ENCODE measurements at regions not wholly inside any gene's neighbourhood (a gene's known extent, or its start where the extent isn't known, plus 50 kb on each side); places are given as distances from the start of the nearest gene placed in this dataset.
"Not testable (repeated sequence)": the region's sequence is repeated elsewhere in the genome, so short reads cannot be mapped to it uniquely, and the experiment has no call there.

DNA sequence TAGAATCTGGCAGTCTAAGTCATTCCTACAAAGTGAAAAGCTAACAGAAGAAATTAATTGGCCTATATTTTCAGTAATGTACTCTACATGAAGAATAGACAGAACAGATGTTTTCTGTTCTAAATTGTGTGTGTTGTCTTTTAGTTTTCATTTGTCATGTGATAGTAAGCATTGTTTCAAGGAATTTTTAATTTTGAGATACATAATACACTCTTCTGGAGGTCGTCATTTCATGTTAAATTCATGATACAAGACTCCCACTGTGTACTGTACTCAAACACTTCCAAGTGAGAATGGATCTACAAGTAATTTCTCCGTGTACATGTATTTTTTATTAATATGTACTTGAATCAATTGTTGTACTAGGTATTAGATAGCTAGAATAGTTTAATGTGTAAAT is 1522.9 kb downstream of the MAT2B start:
- TF ChIP-seq, protein P1, sequence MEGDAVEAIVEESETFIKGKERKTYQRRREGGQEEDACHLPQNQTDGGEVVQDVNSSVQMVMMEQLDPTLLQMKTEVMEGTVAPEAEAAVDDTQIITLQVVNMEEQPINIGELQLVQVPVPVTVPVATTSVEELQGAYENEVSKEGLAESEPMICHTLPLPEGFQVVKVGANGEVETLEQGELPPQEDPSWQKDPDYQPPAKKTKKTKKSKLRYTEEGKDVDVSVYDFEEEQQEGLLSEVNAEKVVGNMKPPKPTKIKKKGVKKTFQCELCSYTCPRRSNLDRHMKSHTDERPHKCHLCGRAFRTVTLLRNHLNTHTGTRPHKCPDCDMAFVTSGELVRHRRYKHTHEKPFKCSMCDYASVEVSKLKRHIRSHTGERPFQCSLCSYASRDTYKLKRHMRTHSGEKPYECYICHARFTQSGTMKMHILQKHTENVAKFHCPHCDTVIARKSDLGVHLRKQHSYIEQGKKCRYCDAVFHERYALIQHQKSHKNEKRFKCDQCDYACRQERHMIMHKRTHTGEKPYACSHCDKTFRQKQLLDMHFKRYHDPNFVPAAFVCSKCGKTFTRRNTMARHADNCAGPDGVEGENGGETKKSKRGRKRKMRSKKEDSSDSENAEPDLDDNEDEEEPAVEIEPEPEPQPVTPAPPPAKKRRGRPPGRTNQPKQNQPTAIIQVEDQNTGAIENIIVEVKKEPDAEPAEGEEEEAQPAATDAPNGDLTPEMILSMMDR (IDR thresholded peaks at IDR 0.05; ENCODE audit: insufficient read depth, low read length), result no peak
- no peak overlapping the region for H3K4me3 ChIP-seq (ENCODE audit: low read depth, low read length)
- no peak for DNase-seq (ENCODE audit: low read depth)

DNA sequence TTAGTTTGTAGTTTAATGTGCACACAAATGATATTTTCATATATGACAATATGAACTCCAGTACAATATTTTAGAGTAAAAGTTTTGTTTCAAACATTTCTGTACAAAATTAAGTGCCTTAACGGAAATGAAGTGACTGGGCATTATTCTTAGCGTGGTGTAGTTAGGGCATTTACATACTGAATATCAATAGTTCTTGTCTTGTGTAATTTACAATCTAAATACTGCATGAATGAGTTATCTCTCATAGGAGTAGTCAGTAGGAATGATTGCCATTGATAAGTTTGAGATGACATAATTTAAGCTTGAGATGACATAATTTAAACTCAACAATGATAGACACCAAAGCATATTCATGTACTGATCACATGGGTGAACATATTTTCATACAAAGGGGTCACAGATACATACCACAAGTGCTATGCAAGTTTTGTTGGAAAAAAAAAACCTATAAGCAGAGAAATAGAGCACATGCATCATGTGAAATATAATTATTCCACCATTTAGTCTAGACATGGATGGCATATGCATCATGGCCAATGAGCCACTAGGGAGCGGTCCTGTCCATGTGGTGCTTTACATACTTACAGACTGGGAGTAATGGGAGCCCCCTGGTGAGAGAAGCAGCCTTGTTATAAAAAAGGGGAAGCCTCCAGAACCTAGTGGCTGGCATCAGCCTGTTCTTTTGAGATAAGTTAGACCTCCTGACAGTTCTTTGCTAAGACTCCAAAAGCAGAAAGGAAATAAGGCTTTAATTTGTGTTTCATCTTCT is 1523.9 kb downstream of the MAT2B start:
- no peak for DNase-seq (ENCODE audit: low read depth)

DNA sequence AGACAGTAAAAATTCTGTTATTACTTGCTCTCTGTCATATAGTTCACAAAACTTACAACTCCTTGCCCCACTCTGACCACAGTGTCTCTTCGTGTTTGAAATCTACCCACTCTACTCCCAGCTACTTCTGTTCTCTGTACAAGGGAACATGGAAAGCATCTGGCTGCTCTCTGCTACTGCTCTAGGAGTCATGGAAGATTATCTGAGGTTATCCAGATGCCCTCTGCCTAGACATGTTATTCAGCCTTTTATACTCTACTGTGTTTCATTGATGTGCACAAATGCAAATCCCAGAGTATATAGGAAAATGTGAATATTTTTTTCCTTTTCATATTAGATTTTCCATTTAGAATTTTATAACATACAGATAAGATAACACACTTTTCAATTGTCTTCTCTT is 1525.6 kb downstream of the MAT2B start:
- no peak for DNase-seq (ENCODE audit: low read depth)

More for the DNA sequence above, 1523.9 kb downstream of the MAT2B start:
- H3K4me3 ChIP-seq (ENCODE audit: low read depth, low read length), result no peak overlapping the region
- TF ChIP-seq, protein P1 (IDR thresholded peaks at IDR 0.05; ENCODE audit: insufficient read depth, low read length), result no peak

DNA sequence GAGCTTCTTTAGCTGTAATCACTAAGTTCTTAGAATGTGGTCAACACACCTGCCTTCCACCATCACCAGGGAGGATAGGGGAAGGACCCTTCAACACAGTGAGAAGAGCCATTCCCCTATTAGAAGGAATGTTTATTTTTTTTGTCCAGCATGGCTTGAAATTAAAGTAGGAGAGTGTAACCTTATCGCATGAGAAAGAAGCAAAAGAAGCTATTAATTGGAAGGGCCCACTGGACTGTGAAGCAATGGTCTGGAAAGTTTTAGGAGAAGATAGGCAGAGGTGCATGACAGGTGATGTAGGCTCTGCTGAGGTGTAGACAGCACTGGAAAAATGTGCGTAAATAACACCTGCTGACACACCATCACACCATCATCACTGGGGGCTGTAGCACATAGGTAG is 1526.0 kb downstream of the MAT2B start:
- TF ChIP-seq, protein P1 (IDR thresholded peaks at IDR 0.05; ENCODE audit: insufficient read depth, low read length), result no peak
- DNase-seq (ENCODE audit: low read depth), result no peak
- H3K4me3 ChIP-seq (ENCODE audit: low read depth, low read length), result no peak overlapping the region

More for the DNA sequence above, 1525.6 kb downstream of the MAT2B start:
- TF ChIP-seq, protein P1 (IDR thresholded peaks at IDR 0.05; ENCODE audit: insufficient read depth, low read length), result no peak
- H3K4me3 ChIP-seq (ENCODE audit: low read depth, low read length), result no peak overlapping the region

DNA sequence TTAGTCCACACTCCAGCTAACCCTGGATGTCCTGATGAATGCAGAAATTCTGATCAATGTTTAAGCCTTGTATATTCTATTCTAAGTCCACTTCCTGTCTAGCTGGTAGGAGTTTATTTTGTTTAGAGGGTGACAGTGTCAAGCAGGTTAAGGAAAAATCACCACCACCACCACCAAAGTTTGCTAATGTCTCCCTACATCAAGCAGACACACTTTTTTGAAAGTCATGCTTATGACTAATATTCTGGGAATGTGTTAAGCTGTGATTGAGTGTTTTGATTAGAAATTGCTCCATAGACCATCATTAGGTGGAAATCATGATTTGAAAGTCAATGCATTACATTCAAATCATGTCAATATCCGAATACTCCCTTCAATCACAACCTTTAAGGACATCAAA is 1530.1 kb downstream of the MAT2B start:
- TF ChIP-seq, protein P1 (IDR thresholded peaks at IDR 0.05; ENCODE audit: insufficient read depth, low read length), result no peak
- no peak overlapping the region for H3K4me3 ChIP-seq (ENCODE audit: low read depth, low read length)
- DNase-seq (ENCODE audit: low read depth), result no peak

DNA sequence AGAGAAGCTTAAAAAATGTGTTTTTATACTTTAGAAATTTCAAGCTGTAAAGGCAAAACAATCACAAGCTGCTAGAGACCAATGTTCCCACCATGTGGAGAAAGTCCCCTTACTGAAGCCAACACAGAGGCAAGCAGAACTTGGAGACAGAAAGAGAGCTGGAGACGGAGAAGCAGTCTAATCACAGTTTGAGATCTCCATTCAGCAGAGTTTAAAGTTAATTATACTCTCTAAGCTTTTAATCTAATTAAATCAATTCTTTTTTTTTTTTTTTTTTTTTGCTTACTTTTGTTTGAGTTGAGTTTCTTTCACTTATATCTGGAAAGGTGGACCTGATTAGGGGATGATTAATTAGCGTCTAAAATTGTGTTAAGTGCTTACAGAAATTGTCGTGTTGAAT is 1534.3 kb downstream of the MAT2B start:
- TF ChIP-seq, protein P1 (IDR thresholded peaks at IDR 0.05; ENCODE audit: insufficient read depth, low read length), result no peak
- no peak for DNase-seq (ENCODE audit: low read depth)

DNA sequence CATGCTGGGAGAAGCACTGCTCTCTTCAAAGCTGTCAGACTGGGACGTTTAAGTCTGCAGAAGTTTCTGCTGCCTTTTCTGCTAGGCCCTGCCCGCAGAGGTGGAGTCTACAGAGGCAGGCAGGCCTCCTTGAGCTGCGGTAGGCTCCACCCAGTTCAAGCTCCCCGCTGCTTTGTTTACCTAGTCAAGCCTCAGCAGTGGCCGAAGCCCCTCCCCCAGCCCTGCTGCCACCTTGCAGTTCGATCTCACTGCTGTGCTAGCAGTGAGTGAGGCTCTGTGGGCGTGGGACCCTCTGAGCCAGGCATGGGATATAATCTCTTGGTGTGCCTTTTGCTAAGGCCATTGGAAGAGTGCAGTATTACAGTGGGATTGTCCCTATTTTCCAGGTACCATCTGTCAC is 1540.5 kb downstream of the MAT2B start:
- not testable (repeated sequence) for H3K4me3 ChIP-seq (ENCODE audit: low read depth, low read length); DNase-seq (ENCODE audit: low read depth)

More for the DNA sequence above, 1534.3 kb downstream of the MAT2B start:
- H3K4me3 ChIP-seq (ENCODE audit: low read depth, low read length), result no peak overlapping the region
